Type B pancreatic cell (in vitro differentiated cells): ENCODE measurements at regions not wholly inside any gene's neighbourhood (a gene's known extent, or its start where the extent isn't known, plus 50 kb on each side); places are given as distances from the start of the nearest gene placed in this dataset.

Experiments
- DNase-seq: peaks from one replicate; pipeline ENCODE4 v3.0.0; 2021; ENCODE audit warnings: mixed read lengths; ENCODE audit not compliant: unreplicated experiment; ENCODE audit errors: extremely low spot score
- H3K27ac Mint-ChIP-seq: 2 replicates; pipeline ENCODE4 v1.8.0; 2021; ENCODE audit warnings: mild to moderate bottlenecking, mixed read lengths
- H3K27me3 Mint-ChIP-seq: 2 replicates; pipeline ENCODE4 v1.8.0; 2021; ENCODE audit warnings: mixed read lengths
- H3K36me3 Mint-ChIP-seq: 2 replicates; pipeline ENCODE4 v1.8.0; 2021; ENCODE audit warnings: mixed read lengths
- H3K4me1 Mint-ChIP-seq: one replicate; pipeline ENCODE4 v1.8.0; 2021; ENCODE audit warnings: mixed read lengths; ENCODE audit not compliant: unreplicated experiment
- H3K4me3 Mint-ChIP-seq: 2 replicates; pipeline ENCODE4 v1.8.0; 2021; ENCODE audit warnings: mild to moderate bottlenecking, mixed read lengths
- H3K9me3 Mint-ChIP-seq: 2 replicates; pipeline ENCODE4 v1.8.0; 2021; ENCODE audit warnings: mixed read lengths
- CTCF ChIP-seq: fragments of 200-600 bp; sonication (generic); conservative IDR thresholded peaks from 2 replicates; pipeline ENCODE4 v1.5.0; 2021; ENCODE audit warnings: antibody characterized with exemption, mild to moderate bottlenecking

- Mint-ChIP-seq H3K36me3 (no peaks in the 10 kb centered on the region), H3K4me1 (no peaks in the 10 kb centered on the region), H3K27me3 (no peaks in the 10 kb centered on the region), H3K4me3 (no peak overlapping the region), H3K9me3 (no peaks in the 10 kb centered on the region), H3K27ac (no peak overlapping the region)
- TF ChIP-seq CTCF, result no peak
- no peak for DNase-seq
Observed at GRCh38 chr7:13386741-13387140, 602.7 kb downstream of the ETV1 start.

GRCh38 chr7:13407911-13408310, 581.6 kb downstream of the ETV1 start:
- Mint-ChIP-seq H3K4me1 (no peaks in the 10 kb centered on the region), H3K27ac (no peak overlapping the region), H3K4me3 (no peak overlapping the region), H3K27me3 (no peaks in the 10 kb centered on the region), H3K36me3 (no peaks in the 10 kb centered on the region), H3K9me3 (no peaks in the 10 kb centered on the region)
- no peak for DNase-seq
- no peak for TF ChIP-seq CTCF

GRCh38 chr7:13411151-13411550, 578.3 kb downstream of the ETV1 start:
- no peak for TF ChIP-seq CTCF
- no peak overlapping the region for H3K27ac Mint-ChIP-seq
- H3K9me3 Mint-ChIP-seq, result no peaks in the 10 kb centered on the region
- H3K36me3 Mint-ChIP-seq, result no peaks in the 10 kb centered on the region
- DNase-seq, result no peak
- H3K4me3 Mint-ChIP-seq, result no peak overlapping the region
- H3K4me1 Mint-ChIP-seq, result peaks cover 6% of the 10 kb centered on the region
- no peaks in the 10 kb centered on the region for H3K27me3 Mint-ChIP-seq

- H3K4me3 Mint-ChIP-seq, result no peak overlapping the region
- no peak for TF ChIP-seq CTCF
- H3K4me1 Mint-ChIP-seq, result peaks cover 6% of the 10 kb centered on the region
- DNase-seq, result no peak
- H3K36me3 Mint-ChIP-seq, result no peaks in the 10 kb centered on the region
- H3K27me3 Mint-ChIP-seq, result no peaks in the 10 kb centered on the region
- no peaks in the 10 kb centered on the region for H3K9me3 Mint-ChIP-seq
- H3K27ac Mint-ChIP-seq, result no peak overlapping the region
Observed at GRCh38 chr7:13411636-13412035, 577.8 kb downstream of the ETV1 start.

GRCh38 chr7:13414181-13414580, 575.3 kb downstream of the ETV1 start:
- Mint-ChIP-seq H3K27me3 (no peaks in the 10 kb centered on the region), H3K36me3 (no peaks in the 10 kb centered on the region), H3K4me3 (no peak overlapping the region), H3K27ac (no peak overlapping the region), H3K9me3 (no peaks in the 10 kb centered on the region), H3K4me1 (peaks cover 6% of the 10 kb centered on the region)
- no peak for TF ChIP-seq CTCF
- DNase-seq, result no peak

- no peak for DNase-seq
- no peaks in the 10 kb centered on the region for H3K9me3 Mint-ChIP-seq
Observed at GRCh38 chr7:13414661-13415107, 574.8 kb downstream of the ETV1 start.

More at GRCh38 chr7:13414661-13415107, 574.8 kb downstream of the ETV1 start:
- H3K27me3 Mint-ChIP-seq, result no peaks in the 10 kb centered on the region
- H3K27ac Mint-ChIP-seq, result no peak overlapping the region
- H3K4me1 Mint-ChIP-seq, result peaks cover 6% of the 10 kb centered on the region
- H3K4me3 Mint-ChIP-seq, result no peak overlapping the region
- H3K36me3 Mint-ChIP-seq, result no peaks in the 10 kb centered on the region
- TF ChIP-seq CTCF, result no peak
